ENCODE measurements at regions not wholly inside any gene's neighbourhood (a gene's known extent, or its start where the extent isn't known, plus 50 kb on each side); places are given as distances from the start of the nearest gene placed in this dataset.

DNA sequence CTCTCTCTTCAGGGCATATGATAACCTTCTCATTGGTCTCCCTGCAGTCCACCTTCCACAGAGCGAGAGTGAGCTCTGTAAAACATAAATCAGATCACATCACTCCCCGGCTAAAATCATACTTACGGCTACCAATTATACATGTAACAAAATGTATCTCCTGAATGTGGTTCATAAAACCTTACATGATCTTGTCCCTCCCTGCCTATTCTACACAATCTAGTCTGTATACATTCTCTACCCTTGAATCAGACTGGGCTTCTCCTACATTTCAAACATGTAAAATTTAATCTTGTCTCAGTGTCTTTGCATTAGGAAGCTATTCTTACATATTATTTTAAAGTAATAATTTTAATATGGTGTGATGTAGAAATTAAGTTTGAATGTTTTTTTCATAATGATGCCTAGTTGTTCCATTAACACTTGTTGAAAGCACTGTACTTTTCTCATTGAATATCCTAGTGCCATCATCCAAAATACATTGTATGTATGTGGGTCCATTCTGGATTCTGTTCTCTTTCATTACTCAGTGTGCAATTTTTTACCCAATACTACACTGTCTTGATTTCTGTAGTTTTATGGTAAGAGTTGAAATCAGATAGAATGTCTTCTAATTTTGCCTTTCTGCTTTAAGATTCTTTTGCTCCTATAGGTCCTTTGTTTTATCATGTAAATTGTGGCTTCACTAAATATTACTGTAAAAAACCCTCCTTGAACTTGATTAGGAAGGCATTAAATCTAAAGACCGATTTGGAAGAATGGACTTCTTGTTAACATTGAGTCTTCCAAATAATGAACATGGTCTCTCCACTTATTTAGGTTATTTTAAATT lies 403.3 kb upstream of the EPHA7 start:
- no peak for DNase-seq

DNA sequence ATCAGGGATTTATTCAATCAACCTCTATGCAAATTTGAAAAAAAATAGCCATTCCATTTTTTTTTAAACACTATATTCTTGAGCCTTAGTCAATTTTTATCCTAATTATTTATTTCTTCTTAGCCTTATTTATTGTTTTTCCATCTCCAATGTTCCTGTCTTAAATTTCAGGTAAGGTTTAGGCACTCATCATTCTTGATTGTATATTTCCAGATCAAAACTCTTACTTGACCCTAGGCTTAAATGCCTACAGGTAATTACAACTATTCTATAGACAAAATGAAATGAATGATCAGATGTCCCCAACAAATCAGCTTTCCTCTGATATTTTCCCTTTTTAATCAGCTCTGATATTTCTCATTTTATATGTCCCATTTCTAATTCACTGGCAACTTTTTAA lies 402.6 kb upstream of the EPHA7 start:
- DNase-seq: no peak

DNA sequence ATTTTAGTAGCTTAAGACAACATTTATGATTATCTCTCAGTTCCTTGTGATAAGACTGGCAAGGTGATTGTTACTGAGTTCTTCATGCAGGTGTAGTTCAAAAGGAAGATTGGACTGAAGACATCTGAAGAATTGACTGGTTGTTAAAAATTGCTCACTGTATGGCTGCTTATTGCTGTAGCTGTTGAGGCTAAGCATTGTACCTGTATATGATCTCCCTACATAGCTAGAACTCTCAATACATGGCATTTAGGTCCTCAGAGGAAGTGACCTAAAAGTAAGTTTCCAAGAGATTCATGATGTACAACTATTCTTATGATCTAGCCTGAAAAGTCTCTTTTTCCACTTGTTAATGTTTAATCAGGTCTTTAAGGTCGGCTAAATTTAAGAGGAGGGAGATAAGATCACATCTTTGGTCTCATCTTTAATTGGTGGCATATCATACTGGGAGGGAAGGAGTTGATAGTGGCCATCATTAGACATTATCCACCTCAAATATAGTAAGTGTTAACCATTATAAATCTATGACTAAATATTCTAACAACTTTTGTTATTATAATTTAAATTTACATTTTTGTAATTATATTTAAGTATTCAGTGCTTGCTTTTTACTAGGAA lies 401.2 kb upstream of the EPHA7 start:
- no peak for DNase-seq

DNA sequence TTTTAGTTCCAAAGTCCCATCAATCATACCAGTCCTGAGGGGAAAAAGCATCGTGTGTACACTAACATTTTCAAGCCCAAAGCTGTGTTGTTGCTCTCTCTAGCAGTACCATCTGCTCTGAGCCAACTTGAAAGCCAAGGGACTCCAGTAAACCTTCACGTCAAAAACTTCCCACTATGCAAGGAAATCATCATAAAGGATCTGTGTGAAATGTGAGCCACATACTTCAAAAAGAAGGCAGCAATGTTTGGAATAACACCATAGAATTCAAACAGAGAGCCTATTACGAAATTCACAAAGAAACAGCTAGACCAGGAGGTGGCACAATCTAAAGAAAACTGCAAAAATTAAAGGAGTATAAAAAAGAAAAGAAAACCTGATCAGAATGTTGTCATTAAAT lies 399.8 kb upstream of the EPHA7 start:
- DNase-seq: no peak

DNA sequence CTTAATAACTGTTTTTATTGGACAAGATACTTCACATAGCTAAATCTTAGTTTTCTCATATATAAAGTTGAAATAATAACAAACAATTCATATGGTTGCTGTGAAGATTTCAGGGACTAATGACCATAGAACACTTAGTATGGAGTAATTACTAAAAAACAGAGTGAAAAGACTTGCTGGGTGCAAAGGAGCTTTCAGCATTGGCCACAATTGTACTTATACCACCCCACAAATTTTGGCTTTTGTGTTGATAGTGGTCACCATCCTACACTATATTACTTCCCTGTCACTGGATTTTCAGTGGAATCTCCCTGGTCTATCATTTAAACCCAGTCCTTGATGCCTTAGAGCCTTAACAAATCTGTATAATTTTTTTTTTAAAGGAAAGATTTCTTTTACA lies 398.6 kb upstream of the EPHA7 start:
- no peak for DNase-seq

DNA sequence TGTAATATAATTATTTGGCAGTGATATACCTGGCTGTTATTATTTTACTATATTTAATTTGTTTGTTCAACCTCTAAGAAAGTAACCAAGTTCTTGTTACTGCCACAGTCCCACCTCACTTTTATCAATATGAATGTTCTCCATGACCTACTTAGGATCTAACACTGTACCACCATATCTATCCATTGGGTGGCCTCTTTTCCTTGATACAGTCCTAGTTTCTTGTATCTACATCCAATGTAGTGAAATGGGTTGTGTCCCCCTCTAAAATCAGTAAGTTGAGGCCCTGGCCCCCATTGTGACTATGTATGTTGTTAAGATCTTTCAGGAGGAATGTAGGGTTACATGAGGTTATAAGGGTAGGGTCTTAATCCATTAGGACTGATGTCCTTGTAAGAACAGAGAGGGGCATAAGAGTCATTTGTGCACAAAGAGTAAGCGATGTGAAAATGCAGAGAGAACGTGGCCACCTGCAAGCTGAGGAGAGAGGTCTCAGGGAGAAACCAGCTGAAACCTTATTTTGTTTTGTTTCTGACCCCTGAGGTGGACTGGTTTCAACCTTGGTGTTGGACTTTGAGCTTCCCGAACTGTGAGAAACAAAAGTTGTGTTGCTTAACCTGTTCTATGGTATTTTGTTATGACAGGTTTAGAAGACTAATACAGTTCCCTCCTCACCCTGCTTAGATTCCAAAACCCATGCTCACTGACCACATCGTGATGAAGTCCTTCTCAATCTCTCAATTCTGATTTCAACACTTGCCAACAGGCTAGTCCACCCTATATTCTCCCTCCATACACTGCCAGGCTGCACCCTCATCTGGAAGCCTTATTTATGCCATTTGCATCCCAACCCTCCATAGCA lies 387.3 kb upstream of the EPHA7 start:
- DNase-seq: no peak

DNA sequence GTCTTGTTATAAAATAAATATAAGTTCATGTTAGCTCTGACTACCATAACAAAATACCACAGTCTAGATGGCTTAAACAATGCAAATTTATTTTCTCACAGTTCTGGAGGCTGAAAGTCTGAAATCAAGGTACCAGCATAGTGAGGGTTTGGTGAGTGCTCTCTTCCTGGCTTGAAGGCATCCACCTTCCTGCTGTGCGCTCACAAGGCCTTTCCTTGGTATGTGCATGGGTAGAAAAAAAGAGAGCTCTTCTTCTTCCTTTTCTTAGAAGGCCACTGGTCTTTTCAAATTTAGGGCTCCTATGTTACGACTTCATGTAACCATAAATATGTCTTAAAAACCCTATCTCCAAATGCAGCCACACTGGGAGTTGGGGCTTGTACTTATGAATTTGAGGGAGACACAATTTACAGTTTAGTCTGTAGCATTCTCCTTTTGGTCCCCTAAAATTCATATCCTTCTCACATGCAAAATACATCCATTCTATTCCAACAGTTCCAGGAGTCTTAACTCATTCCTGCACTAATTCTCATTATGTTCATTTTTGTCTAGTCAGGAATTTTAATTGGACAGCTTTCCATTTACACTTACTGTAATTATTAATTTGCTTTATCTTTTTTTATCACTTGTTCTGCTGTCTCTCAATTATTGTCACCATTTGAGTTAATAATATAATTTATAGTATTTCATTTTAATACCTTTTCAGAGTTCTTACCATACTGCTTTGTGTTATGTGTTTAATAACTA lies 381.9 kb upstream of the EPHA7 start:
- no peak for DNase-seq

DNA sequence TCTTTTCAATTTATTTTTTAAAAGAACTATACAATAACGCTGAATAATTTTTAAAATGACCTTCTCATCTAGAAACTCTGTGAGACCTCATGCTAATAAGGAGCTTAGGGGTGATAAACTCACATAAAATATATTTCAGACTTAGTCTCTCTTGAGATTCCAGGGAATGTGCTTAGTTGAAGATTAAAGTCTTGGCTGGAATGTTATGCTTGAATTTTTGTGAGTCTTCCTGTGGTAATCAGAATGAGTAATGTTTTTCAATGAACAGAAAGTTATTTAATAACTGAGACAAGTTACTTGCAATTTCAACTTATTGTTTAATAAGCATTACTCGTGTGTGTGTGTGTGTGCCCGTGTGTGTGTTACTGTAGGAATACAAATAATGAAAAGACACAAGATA lies 379.9 kb upstream of the EPHA7 start:
- DNase-seq: no peak

DNA sequence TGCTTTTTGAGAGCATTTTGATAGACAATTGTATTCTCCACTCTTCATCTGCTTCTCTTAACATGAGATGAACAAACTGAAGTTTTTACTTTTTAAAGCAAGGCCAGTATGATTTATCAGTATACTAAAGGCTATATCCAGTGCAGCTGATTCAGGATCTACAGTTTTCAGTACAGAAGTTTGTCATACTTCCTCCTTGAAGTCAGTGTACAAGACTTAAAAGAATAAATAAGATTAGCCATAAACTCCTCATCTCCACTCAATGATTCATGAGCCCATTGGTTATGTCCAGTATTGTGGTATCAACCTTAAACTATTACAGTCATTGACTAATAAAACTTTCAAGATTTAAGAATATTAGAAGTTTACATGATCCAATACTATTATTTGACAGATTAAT lies 374.8 kb upstream of the EPHA7 start:
- DNase-seq: no peak

DNA sequence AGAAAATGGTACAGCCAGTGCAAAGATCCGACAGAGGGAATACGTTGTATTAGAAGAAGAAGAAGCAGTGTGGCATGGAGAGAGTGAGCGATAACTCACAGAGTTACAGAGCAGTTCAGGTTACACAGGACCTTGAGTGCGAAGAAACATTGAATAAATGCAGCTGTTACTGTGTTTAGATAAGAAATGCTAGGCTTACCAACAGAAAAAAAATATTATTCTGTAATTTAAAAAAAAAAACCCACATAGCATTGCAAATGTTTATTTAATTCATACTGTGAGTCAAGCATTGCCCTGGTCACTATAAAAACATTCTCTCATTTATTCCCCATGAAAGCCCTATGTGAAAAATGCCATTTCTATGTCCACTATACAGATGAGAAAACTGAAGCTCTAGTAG lies 373.4 kb upstream of the EPHA7 start:
- no peak for DNase-seq

DNA sequence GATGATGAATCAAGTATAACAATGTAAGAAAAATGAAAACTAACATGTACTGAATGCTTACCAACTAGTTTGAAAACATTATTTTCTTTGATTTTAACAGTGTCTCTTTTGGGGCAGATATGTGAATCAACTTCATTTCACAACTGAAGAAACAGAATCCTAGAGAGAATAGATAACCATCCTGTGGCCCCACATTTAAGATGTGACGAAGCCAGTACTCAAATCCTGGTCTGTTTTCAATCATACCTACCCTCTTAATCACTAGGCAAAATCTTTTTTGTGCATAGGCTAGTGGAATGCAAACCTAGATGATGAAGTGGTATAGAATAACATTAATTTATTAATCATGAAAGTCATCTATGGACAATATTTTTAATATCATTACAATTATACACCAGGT lies 371.6 kb upstream of the EPHA7 start:
- DNase-seq: no peak

DNA sequence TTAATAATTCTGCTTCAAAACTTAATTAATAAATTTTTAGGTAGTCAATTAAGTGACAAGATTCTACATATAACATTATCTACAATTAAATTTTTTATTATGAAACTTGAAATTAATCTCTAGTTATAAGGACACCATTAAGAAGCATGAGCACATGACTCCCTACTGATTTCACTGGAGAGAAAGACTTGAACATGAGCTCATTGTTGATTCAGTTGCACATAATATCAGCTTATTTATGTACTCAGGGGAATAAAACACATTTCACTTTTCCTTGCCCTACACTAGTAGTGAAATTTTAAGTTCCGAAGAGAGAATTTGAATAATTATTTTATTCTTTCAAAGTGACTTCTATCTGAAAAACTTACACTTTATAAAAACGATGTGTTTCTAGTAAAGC lies 370.2 kb upstream of the EPHA7 start:
- no peak for DNase-seq

DNA sequence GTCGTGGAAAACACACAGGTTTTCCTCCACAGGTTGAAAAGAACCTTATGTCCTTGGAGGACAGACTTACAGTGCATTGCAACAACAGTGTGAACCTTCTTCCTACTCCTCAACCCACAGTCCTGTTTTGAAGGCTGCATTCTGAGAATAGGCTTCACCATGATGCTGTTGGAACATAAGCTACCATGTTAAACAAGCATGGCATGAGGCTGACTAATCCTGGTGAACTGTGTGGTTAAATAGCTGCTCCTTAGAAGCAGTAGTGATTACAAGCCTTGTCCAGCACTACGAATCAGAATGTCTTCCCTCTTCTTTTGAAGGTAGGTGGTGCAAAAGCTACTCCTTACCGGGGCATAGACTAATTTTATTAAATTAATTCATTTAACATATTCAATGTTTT lies 368.5 kb upstream of the EPHA7 start:
- no peak for DNase-seq

DNA sequence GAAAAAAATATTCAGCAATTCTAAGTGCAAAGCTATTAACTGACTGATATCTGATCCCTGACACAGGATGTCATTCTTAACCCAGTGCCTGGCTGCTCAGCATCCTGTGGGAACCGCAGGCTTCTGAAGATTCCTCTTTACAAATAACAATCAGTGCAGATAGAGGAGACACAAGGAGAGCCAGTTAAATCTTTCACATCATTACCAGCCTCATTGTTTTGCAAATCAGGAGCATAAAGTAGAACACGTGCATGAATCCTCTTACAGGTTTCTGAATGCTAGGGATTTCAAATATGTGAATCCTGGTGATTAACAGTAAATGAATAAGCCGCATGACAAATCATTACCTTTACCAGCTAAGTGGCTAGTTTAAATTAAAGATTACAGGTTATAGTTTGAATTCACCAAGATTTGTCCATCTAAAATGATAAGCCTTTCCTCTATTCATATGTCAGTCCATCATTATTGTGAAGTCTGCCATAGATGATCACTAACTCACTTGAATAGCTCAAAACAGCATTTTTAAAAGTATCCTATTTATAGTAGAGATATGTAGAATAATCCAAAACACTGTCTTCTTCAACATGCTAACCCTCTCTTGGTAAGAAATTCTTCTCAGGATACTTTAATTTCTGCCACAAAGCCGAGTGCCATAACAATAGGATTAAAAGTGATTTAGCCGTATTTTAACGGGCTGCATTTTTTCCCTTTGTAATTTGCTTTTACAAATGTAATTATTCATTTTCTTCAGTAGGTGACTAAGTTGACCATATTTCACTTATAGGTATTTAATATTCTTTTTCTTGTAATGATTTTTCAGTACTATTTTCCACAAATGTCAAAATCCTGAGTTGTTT lies 367.3 kb upstream of the EPHA7 start:
- no peak for DNase-seq

DNA sequence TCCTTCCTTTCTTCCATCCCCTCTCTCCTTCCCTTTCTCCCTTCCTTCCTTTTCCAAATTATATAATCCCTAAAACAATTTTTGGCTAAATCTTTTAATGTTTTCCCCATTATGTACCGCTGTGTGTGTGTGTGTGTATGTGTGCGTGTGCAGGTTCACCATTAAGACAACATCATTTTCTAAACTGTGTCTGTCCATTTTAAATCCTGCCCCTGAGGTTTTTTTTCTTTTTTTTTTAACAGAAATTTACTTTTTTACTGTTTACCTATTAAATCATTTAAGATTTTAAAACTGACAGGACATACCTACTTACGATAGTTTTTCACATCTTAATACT lies 366.3 kb upstream of the EPHA7 start:
- no peak for DNase-seq

DNA sequence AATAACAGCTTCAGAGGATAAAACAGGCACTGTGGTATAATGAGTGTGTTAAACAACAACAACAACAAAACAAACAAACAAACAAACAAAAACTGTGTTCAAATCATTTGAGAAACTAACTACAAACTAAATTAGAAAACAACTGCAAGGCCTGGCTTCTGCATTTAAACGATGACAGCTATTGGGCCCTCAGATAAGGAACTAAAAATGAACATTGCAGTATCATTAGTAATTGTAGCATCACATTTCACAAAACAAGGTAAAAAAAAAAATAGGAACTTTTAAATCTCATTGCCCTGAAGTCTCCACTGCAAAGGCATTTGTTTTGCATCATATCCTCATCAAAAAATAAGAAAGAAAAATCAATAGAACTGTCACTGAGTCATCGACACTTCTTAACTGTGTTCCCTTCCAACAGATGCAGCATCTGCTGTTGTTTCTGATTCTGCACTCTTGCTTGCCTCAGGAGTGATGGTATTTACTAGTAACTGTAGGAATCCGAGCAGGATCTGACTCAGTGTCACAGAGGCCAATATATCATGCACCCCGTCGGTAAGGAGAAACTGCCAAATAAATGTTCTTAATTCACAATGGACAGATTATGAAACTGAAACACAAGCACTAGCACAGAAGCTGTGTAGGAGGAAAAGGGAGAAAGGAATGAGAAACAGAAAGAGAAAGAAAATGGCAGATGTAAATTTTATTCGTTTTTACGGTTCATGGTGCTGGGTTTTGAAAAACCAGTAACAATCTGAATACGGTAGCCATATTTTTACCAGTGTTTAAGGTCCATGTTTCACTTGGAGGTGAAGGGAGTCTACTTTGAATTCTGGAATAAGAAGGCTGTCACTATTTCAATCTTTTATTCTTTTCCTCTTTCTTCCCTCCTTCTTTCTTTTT lies 365.7 kb upstream of the EPHA7 start:
- DNase-seq: no peak

DNA sequence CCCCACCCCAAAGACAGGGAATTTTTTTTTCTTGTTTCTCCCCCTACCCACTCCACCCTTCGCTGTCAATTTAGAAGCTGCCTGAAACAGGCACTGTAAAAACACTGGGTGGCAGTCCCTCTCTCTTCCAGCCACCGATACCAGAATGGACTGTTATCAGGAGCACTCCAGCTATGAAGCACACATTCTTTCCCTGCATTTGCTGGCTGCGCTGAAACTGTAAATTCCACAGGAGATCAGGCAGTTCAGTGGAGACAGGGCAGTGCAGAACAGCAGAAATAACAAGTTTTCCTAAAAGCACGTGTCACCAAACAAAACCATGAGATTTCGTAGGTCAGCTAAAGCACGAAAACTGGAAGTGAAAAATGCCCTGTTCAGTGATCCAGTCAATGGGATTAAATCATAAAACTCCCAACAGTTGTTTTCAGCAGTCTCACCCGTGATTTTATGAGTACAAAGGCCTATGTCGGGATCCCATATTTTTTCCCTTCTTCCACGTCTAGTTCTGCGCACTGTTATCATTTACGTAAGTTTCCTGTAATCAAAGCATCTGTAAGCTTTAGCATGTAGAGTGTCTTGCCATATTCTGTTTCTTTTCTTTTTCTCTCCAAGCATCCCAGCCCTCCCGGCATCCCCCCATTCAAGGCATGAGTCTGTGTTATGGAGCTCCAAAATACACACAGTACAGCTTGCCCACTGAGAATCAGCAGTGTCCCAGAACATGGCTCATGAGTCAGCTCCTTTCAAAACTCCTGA lies 359.9 kb upstream of the EPHA7 start:
- no peak for DNase-seq

DNA sequence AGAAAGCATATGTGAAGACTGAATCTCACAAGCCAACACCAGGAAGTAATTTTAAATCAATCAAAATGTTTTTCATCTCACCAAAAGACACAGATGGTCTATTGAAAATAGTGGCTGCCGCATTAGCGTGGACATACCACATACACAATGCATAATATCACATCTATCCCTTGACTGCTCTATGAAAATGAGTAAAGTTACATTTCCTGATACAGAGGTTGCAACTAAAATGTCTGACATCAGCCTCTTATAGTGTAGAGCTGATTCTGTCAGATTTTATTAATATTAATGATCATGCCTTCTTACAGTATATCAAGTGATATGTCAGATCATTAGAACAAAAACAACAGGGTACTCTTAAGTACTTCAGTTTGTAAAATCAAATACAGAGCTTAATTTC lies 339.8 kb upstream of the EPHA7 start:
- no peak for DNase-seq

DNA sequence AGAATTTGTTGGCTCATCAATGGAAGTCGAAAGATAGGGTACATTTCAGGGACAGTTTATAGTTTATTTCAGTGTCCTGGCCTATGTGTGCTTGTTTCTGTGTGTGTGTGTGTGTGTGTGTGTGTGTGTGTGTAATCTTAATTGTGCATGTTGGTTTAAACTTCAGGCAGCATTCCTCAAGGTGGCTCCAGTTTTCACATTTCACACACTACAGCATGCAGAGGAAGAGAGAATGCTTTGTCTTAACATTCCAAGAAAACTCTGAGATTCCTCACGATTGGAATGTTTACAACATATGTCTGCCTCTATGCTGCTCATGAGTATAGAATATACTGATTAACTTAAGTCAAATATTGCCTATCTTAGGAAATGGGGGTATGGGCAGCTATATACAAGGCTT lies 332.6 kb upstream of the EPHA7 start:
- no peak for DNase-seq

DNA sequence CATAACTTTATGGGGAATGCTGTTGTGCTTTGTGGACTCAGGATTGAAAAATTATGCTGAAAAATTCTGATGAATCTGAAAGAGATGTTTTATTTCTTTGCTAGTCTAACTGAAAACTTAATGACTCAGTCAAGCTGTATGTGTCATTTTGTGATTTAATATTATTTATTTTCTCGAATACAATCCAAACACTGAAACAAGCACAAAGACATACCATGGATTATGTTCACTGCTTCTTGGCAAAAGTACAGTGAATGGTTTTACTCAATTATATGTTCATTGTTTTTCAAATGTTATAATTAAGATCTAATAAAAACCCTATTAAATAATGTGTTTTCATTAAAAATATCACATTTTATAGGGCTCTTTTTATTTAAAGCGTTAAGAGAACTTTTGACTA lies 330.6 kb upstream of the EPHA7 start:
- DNase-seq: no peak

DNA sequence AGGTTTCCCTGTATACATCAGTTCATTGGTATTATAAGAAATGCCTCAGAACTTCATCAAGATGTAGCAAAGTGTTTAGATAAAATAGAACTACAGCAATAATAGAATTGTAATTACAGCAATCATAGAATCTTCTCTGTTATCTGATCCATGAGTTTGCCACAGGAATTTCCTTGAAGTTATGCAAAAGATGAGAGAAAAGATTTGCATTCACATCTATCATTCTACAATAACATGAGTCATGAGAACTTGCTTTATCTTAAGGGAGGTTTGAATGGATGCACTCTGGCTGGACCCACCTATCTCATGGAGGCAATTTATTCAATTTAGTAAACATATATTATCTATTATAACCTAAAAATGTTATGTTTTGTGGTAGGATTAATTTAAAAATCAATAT lies 329.8 kb upstream of the EPHA7 start:
- DNase-seq: no peak
